ENCODE measurements at regions not wholly inside any gene's neighbourhood (a gene's known extent, or its start where the extent isn't known, plus 50 kb on each side); places are given as distances from the start of the nearest gene placed in this dataset.

GRCh38 chr11:134783234-134783633 lies 371.2 kb upstream of the B3GAT1 start:
- TF ChIP-seq CTCF (IDR thresholded peaks at IDR 0.05): no peak
- no peak for TF ChIP-seq POLR2A (IDR thresholded peaks at IDR 0.05)
- intact Hi-C loops (cut with DNase I; ENCODE audit: low total_unique reads): no loop called here
- no peaks in the 10 kb centered on the region for H3K36me3 ChIP-seq
- H3K4me1 ChIP-seq: no peaks in the 10 kb centered on the region
- no peak for DNase-seq
- H3K4me3 ChIP-seq: no peak overlapping the region
- H3K27ac ChIP-seq: no peak overlapping the region
- peaks cover 0 to 3% of the 10 kb centered on the region in 2 donors for H3K27me3 ChIP-seq
- H3K9me3 ChIP-seq: no peaks in the 10 kb centered on the region

DNA sequence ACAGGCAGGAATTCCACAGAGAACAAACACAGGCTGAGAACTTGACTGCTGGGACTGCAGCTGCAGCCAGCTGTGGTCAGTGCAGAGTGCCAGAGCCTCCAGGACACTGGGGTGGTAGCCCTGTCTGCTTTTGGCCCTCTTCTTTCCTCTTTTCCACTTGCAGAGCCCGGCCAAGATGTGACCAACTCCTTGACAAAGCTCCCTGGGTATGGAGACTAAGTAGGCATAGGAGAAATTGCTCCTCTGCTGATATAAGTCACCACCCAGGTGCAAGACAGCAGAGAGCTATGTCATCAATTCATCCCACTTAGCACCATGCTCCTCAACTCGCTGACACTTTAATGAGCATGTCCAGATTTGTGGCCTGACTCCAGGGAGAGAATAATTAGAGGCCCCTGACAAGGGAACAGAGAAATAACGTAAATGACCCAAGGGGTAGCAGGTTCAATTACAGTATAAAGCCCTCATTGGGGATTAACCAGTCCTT lies 369.4 kb upstream of the B3GAT1 start:
- intact Hi-C loops (cut with DNase I; ENCODE audit: low total_unique reads): no loop called here
- Histone ChIP-seq H3K27ac (no peak overlapping the region), H3K4me3 (no peak overlapping the region), H3K4me1 (no peaks in the 10 kb centered on the region), H3K27me3 (no peaks in the 10 kb centered on the region), H3K9me3 (no peaks in the 10 kb centered on the region), H3K36me3 (no peaks in the 10 kb centered on the region)
- TF ChIP-seq POLR2A (IDR thresholded peaks at IDR 0.05) (no peak), CTCF (IDR thresholded peaks at IDR 0.05) (no peak)
- DNase-seq: no peak

- no peaks in the 10 kb centered on the region for H3K4me1 ChIP-seq
- H3K4me3 ChIP-seq: no peak overlapping the region
- DNase-seq: no peak
- no peak for TF ChIP-seq POLR2A (IDR thresholded peaks at IDR 0.05)
- no peak for TF ChIP-seq CTCF (IDR thresholded peaks at IDR 0.05)
- intact Hi-C loops (cut with DNase I; ENCODE audit: low total_unique reads): no loop called here
- H3K27me3 ChIP-seq: no peaks in the 10 kb centered on the region
- no peaks in the 10 kb centered on the region for H3K36me3 ChIP-seq
- H3K9me3 ChIP-seq: no peaks in the 10 kb centered on the region
- H3K27ac ChIP-seq: no peak overlapping the region
These were observed 368.6 kb upstream of the B3GAT1 start for GRCh38 chr11:134780486-134781147.

- no peaks in the 10 kb centered on the region for H3K4me1 ChIP-seq
- no peaks in the 10 kb centered on the region for H3K9me3 ChIP-seq
- no peak overlapping the region for H3K27ac ChIP-seq
- H3K27me3 ChIP-seq: no peaks in the 10 kb centered on the region
- no peak for TF ChIP-seq CTCF (IDR thresholded peaks at IDR 0.05)
- no peak for TF ChIP-seq POLR2A (IDR thresholded peaks at IDR 0.05)
- no peaks in the 10 kb centered on the region for H3K36me3 ChIP-seq
- DNase-seq: no peak
- no peak overlapping the region for H3K4me3 ChIP-seq
- intact Hi-C loops (cut with DNase I; ENCODE audit: low total_unique reads): no loop called here
These were observed 367.1 kb upstream of the B3GAT1 start for GRCh38 chr11:134779179-134779578.

- TF ChIP-seq POLR2A (IDR thresholded peaks at IDR 0.05) (no peak), CTCF (IDR thresholded peaks at IDR 0.05) (no peak)
- H3K36me3 ChIP-seq: no peaks in the 10 kb centered on the region
- H3K4me3 ChIP-seq: no peak overlapping the region
- no peaks in the 10 kb centered on the region for H3K9me3 ChIP-seq
- H3K4me1 ChIP-seq: no peaks in the 10 kb centered on the region
- DNase-seq: no peak
- intact Hi-C loops (cut with DNase I; ENCODE audit: low total_unique reads): no loop called here
- H3K27me3 ChIP-seq: no peaks in the 10 kb centered on the region
- no peak overlapping the region for H3K27ac ChIP-seq
These were observed 356.4 kb upstream of the B3GAT1 start for GRCh38 chr11:134768463-134768862.

Measured in uterus (tissue), 3 donors.